Pulmonary artery endothelial cell (primary cell): ENCODE measurements at regions not wholly inside any gene's neighbourhood (a gene's known extent, or its start where the extent isn't known, plus 50 kb on each side); places are given as distances from the start of the nearest gene placed in this dataset.
"Not testable (repeated sequence)": the region's sequence is repeated elsewhere in the genome, so short reads cannot be mapped to it uniquely, and the experiment has no call there.

Experiments used
- DNase-seq: peaks from one replicate; pipeline ENCODE4 v3.0.0-alpha.2; 2011; ENCODE audit warnings: low read depth, low spot score

DNA sequence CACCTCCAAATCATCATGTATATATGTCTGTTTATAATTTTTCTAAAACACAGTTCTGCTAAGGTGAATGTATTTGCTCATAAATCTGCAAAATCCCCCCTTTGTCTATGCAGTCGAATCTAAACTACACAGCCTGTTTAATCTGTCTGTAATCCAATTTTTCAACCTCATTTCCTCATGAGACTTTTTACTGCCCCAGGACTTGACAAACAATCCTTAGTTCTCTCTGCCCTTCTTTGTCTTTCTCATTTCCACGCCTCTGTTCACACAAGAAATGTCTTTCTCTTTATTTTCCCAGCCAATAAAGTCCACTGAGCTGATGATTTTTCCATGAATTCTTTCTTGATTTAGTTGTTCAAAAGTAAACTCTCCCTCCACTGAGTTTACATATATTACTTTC, 1154.3 kb downstream of the FAM181B start:
- no peak for DNase-seq

DNA sequence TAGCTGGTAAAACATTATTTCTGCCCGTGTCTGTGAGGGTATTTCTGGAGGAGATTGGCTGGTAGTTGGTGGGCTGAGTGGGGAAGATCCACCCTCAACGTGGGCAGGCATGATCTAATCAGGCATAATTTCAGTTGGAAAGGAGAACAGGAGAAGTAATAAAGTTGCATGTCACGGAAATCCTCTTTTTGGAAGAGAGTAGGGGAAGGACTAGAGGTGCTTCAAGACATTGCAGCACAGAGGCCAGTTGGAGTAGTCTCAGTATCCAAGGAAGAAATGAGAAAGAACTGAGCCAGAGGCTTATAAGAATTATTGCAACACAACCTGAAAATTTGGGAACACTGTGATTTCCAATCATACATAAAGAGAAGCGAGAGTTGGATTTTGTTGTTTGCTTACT, 1155.1 kb downstream of the FAM181B start:
- DNase-seq = no peak

DNA sequence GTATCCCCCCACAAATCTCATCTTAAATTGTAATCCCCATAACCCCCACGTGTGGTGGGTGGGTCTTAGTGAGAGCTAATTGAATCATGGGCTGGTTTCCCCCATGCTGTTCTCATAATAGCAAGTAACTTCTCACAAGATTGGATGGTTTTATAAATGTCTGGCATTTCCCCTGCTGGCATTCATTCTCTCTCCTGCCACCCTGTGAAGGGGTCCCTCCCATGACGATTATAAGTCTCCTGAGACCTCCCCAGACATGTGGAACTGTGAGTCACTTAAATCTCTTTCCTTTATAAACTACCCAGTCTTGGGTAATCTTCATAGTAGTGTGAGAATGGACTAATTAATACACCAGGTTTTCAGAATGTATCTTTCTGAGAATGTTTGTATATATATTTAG, 1159.4 kb downstream of the FAM181B start:
- DNase-seq = no peak

DNA sequence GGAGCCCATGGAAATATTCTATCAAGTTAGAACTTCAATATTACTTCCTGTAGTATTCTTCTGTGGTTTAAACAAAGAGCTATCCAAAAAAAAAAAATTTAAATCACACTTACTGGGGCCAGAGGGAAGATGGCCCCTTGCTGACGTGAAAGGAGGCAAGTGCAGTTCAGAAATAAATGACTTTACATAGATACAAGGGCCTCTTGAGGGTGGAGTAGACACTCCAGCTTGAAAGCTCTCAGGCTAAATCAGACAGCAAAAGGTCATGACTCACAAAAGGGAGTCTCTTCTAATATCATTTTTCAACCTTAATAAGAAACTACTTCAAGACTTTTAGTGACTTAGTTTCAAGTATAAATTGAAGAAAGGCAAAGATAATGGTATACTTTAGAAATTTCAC, 1160.3 kb downstream of the FAM181B start:
- no peak for DNase-seq

DNA sequence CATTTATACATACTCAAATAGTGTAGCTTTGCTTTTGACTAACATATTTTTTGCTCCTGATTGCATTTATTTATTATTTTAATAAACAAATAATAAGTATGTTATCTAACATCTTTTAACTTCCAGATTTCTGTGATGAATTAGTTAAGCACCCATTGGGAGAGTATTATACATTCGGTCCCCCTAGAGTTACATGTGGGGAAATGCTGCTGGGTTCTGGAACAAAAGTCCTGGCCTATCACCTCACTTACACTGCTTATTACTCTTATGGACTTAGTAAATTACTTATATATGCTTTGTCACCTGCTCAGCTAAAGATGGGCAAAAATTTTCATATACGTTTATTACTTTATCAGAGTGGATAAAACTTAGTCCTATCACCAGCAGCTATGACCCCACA, 1163.0 kb downstream of the FAM181B start:
- no peak for DNase-seq

DNA sequence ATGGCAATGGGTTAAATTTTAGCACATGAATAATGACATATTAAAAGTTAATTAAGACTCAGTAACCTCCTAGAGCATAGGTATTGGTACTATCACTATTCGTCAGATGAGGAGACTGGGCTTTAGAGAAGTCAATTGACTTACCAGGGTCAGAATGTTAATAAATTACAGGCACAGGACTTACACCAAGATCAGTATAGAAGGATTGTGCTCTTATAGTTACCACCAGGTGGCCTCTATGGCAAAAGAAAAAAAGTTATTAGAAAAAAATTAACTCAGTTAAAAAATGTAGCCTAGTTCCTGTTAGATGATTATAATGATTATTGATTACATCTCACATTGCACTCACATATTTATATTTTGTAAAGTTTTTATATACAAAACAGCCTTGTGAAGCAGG, 1163.7 kb downstream of the FAM181B start:
- no peak for DNase-seq

DNA sequence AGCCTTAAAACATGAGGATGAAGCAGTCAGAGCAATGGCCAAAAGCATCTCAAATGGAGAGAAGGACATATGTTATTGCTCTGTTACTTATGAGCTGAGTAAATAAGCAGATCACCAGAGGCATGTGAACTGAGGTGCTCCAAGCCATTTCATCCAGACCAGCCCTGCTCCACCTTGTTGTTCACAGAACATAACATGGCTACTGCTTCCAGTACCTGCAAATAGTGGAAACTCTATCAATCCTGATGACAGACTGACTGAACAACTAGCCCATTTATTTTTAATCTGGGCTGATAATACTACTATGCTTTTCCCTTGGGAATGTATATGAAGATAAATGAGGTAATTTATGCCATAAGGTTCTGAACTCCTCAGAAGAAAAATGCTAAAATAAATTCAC, 1164.7 kb downstream of the FAM181B start:
- DNase-seq = no peak

DNA sequence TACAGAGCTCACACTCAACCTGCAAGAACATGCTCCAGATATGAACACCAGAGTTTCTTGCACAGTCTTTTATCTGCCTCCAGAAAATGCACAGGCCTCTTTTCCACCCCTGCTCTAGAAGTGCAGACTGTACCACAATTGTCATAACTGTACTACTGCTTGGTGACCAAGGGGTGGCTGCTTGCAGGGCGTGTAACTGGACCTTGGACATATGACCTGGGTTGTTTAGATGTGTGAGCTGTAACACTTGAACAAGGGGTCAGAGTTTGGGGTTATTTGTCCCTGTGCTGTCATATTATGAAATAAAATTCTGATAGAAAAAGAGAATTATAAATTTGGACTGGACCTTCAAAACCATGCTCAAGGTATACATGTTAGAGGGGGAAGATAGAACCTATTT, 1185.5 kb downstream of the FAM181B start:
- no peak for DNase-seq

DNA sequence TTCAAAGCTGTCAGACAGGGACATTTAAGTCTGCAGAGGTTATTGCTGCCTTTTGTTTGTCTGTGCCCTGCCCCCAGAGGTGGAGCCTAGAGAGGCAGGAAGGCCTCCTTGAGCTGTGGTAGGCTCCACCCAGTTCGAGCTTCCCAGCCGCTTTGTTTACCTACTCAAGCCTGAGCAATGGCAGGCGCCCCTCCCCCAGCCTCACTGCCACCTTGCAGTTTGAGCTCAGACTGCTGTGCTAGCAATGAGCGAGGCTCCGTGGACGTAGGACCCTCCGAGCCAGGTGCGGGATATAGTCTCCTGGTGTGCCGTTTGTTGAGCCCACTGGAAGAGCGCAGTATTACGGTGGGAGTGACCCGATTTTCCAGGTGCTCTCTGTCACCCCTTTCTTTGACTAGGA, 1193.9 kb downstream of the FAM181B start:
- not testable (repeated sequence) for DNase-seq

DNA sequence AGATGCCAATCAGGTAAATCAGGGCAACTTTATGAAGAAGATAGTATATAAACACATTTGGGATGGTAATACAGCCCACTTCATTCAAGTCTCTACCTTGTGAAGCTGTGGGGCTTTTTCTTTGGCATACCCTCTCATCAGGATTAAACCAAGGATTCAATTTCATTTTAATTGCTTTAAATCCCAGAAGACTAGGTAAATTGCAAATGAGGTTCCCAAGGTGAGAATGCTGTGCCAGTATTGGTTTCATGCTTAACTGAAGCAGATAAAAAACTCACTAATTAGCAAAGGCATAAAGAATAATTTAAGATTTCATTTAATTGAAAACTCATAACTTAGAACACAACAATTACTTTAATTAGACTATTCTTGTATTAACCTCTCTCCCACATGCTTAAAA, 1218.1 kb downstream of the FAM181B start:
- no peak for DNase-seq

DNA sequence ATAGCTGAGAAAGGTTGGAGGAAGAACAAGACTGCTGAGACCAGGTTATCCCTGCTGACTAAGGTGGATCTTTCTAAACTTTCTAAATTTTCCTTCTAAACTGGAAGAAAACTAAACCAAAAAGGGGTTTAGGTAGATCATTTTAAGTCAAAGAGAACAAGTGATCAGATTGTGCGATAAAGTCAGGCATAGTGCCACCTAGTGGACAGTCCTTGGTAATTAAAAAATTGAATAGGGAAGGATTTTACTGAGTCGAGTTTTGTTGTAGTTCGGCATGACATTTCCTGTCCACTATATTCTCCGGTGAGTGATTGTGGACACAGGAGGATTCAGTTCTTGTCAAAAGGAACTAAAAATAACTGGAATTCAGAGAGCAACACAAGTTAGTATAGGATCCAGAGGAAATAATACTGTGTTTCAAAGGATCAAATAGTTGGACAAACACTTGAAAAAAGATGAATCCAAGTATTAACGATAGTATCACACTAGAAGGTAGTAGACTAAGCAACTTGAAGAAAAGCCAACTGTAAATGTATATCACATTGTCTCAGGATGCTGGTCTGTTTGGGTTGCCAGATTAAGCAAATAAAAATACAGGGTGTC, 1236.4 kb downstream of the FAM181B start:
- DNase-seq = no peak

DNA sequence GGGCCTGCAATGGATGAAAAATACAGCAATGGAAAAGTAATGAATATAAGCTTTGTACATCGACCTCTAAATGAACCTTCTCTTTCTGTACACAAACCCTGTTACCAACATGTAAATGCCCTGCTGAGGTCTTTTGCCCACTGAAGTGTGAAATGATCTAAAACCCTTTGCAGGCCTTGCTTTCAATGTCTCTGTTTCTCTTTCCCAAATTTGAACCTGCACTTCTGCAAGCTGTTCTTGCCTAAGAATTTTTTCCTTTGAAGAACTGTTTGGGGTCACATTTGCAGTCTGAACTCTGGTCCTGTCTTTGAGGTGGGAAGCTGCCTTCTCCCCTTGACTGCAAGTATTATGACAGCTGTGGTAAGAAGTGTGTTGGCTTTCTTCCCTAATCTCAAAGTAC, 1237.1 kb downstream of the FAM181B start:
- no peak for DNase-seq

DNA sequence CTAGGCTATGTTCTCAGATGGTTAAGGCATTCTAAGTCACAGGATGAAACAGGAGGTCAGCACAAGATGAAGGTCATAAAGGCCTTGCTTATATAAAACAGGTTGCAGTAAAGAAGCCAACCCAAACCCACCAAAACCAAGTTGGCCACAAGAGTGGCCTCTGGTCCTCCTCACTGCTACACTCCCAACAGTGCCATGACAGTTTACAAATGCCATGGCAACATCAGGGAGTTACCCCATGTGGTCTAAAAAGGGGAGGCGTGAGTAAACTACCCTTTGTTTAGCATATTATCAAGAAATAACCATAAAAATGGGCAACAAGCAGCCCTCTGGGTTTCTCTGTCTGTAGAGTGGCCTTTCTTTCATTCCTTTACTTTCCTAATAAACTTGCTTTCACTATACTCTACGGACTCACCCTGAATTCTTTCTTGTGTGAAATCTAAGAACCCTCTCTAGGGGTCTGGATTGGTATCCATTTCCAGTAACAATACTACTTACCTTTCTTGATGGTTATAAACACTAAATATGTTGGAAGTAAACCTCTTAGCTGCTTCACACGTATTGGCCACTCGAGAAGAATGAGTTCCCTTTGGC, 1237.9 kb downstream of the FAM181B start:
- no peak for DNase-seq

DNA sequence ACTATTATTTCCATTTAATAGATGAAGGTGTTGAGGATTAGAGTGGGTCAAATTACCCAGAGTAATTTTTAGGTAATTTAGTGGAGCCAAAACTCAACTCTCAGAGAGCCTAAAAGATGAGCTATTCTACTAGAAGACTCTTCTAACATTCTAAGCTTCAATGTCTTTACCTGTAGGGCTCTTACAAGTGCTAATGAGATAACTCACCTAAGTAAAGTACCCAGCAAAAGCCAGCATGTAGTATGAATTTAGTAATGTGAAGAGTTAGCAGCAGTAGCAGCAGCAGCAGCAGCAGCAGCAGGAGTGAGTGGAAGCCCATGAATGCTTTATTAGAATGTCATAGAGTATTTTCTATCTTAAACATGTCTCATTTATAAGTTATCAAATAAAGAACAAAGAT, 1239.2 kb downstream of the FAM181B start:
- no peak for DNase-seq

DNA sequence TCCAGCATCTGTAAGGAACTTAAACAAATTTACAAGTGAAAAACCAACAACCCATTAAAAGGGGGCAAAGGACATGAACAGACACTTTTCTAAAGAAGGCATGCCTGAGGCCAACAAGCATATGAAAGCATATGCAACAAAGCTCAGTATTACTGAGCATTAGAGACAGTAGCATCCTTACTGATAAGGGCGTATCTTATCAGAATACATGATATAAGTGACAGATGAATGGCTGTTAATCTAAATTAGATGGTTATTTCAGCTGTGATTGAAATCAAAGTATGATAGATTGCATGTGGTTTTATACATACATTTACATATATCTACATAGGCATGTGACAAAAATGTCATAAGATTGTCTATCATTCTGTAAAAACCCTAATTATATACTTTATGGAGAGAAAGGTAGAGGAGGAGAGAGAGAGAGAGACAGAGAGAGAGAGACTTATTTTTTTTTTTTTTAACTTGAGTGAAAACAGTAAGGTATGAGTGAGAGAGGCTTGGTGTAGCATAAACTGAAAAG, 1240.7 kb downstream of the FAM181B start:
- no peak for DNase-seq

DNA sequence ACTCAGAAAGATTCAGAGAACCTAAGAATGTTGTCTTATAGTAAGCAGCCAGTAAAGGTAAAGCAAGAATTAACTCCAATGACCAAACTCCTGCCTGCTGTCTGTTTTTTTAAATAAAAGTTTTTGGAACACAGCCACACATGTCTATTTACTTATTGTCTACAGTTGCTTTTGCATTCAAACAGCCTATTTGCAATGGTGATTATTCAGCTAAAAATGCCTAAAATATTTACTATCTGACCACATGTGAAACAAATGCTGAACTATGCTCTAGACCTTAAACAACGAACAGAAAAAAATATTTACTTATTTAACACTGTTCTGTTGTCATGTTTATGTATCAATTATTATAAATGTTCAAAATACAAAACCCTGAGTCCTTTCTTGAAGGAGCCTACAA, 1246.6 kb downstream of the FAM181B start:
- DNase-seq = no peak

DNA sequence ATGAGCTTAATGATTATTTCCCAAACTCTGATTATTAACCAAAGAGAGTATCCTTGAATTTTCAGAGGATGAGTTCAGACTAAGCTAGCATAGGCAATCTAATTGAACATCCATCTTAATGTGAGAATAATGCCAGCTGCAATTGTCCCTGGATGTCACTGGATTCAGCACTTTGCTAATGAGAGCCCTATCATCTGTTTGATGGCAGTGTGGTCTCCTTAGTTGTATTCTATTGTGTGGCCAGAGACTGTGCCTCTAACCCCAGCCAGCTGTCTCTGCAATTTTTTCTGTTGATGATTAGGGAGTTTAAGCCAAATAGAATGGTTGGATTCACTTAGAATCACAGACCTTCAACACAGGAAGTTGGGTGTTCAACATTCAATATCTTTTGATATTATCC, 1249.5 kb downstream of the FAM181B start:
- DNase-seq = no peak

DNA sequence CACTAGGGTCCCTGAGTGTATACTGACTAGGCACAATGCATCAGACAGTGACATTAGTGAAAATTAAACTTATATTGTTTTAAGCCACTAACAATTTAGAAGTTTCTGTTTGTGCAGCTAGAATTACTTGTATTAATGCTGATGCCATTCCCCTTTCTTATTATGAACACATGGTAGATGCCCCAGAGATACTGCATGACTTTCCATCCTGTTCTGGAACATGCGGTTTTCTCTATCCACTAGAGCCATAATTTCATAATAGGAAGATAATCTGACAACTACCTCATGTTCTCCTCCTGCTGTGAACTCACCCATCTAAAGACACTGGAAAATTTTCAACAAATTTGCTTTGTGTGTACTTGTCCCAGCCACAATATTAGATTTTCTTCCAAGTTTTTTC, 1256.4 kb downstream of the FAM181B start:
- no peak for DNase-seq

DNA sequence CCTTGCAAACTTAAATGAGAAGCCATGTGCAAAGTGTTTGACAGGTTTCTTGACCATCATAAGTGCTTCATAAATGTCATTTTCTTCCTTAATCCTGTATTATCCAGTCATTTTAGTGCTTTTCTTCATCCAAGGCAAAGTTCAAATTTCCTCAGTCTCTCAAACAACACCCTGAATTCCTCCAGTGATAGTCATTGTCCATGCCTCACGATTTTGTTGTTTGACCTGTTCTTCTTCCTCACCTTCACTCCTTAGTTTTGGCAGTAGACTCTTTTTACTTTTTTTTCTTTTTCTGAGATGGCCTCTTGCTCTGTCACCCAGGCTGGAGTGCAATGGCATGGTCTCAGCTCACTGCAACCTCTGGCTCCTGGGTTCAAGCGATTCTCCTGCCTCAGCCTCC, 1257.3 kb downstream of the FAM181B start:
- no peak for DNase-seq

DNA sequence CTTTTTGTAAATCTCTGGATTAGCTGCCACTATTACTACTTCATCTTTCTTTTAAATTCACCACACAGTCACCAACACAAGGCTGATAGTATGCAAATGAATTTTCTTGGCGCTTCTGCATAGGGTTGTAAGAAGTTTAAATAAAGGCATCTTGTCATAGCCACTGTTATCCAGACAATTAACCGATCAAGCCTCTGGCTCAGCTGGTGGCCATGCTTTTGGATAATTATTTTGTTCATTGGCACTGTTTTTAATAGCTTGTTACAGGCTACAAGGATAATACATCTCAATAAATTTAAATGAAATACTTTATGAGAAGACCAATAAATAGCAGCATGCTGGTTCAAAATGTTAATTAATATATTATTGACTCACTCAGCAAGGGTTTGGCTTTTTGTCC, 1261.0 kb downstream of the FAM181B start:
- no peak for DNase-seq

DNA sequence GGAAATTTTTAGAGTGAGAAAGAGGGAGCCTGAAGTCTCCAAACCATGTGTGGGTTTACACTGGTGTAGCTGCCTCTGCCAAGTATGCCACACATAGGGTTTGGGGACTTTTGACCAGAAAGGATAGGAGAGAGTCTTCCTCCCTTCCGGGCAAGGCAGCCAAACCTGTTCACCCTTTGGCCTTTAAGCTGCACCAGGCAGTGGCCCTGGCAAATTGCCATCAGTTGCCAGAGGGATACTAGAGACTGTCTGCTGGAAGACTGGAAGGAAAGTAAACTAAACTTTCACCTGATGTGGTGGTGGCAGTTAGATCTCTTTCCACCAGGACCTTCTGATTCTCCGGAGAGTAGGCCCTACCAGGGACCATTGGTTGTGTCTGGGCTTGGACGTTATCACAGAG, 1263.2 kb downstream of the FAM181B start:
- DNase-seq = no peak

DNA sequence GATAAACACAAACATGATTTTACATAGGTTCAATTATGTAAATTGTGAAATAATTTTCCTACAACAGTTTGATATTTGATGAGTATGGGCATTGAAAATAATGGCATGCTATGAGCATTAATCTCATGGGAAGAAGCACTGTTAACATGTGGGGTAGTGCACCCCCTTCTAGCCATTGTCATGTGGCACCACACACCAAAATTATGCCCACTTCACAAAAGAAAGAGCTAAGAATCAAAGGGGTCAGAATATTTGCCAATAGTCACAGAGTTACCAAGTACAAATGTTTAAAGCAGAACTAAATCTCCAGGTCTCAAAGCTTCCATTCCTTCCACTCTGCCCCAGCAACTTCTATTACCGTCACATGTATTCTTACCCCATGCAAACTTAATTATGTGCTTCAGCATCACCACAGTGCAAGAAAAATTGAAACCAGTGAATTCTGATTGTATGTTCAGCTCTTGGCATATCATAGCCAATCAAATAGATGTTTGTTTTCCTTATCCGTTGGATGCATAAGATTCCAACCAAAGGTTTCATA, 1273.8 kb downstream of the FAM181B start:
- DNase-seq = no peak

DNA sequence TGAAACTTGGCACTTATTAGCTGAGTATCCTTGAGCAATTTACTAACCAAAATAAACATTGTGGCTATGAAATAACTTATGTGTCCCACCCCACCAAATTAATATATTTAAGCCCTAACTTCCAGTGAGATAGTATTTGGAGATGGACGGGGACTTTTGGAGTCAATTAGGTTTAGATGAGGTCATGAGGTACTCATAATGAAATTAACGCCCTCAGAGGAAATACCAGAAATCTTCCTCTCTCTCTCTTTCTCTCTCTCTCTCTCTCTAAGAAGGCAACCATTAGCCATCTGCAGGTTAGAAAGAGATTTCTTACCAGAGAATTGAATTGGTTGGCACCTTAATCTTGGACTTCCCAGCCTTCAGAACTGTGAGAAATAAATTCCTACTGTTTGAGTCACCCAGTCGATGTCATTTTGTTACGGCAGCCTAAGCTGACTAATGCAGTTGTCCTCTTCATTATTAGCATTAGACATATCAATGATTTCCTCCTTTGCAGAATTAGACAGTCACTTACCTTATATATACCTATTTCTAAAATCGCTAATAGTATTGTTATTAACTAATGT, 1284.0 kb downstream of the FAM181B start:
- no peak for DNase-seq
